Activated gamma-delta T cell (primary cell): ENCODE measurements at regions not wholly inside any gene's neighbourhood (a gene's known extent, or its start where the extent isn't known, plus 50 kb on each side); places are given as distances from the start of the nearest gene placed in this dataset.

Experiments
- DNase-seq: peaks from one replicate; lab custom pipeline; 2025; lab: John Stamatoyannopoulos, UW

DNA sequence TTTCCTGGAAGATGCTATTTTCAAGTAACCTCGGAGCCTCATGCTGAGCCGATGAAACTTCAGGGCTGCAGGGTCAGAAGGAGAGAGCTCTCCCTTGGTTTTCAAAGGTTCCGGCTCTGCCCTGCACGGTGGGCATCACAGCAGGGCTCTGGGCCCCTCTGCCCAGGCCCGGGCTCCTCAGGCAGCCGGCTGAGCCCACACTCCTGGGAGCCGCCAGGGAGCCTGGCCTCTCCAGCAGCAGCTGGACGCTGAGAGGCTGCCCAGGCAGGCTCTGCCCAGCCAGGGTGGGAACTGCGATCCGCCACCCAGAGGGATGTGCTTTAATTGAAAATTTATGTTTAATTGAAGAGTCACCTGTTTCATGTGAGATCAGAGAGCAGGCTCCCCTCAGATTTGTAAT lies 97.5 kb upstream of the MGMT start:
- no peak for DNase-seq

DNA sequence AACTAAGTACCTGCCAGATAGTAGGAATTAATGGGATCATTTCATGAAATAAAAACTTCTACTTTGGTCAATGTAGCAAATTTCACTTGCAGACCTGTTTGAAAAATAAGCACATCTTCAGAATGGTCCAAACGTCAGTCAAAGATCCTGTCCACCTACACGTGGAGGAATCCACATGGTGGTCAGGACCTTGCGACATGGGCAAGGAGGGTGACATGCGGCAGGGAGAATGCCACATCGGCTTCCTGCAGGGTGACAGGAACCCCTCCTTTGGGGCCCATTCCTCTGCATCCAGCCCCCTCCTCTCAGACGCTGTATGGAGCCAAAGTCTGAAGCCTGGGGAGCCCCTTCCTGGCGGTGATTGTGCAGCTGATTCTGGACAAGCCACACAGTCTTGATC lies 95.5 kb upstream of the MGMT start:
- no peak for DNase-seq

DNA sequence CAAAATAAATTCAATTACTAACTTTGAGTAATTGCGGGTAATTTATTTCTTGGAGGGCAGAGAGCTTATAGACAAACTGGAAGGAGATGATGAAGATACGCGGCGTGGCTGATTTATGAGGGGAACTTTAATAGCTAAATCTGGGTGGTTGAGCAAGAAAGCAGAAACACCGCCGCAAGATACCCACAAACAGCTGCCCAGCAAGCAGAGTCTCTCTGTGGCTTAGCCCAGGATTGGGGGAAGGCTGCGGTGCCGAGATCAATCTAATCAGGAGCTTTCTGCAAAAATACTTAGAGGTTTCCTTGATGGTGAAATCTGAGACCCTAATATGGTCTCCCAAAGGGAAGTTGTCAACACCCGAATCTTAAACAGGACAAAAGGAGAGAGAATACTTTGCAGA lies 94.9 kb upstream of the MGMT start:
- DNase-seq: no peak

DNA sequence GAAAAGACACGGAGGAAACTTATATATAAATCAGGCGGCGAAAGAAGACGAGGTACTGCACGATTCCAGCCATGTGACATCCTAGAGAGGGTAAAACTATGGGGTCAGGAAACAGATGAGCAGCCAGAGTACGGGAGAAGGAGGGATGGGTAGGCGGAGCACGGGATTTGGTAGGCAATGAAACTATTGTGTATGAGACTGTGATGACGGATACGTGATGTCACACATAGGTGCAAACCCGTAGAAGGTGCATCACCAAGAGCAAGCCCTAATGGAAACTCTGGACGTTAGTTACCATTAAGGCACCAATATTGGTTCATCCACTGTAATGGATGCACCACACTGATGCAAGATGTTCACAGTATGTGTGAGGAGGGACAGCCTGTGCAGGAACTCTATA lies 93.8 kb upstream of the MGMT start:
- DNase-seq: no peak

DNA sequence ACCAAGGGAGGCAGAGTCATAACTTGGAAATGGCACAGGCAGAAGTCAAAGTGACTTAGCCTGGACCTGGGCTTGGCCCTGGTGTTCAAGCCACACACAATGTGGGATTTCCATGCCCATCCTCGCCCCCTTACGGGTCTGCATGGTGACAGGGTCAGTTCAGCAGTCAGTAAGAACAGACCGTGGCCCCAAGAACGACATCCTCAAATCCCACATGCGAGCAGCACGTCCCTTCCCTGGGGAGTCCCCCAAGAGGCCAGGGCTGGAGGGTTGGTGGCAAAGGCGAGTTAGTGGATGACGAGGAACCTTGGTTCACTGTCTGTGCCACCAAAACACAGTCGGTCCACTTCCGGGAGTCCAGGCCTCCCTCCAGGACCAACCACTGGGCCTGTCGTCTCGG lies 93.3 kb upstream of the MGMT start:
- no peak for DNase-seq

DNA sequence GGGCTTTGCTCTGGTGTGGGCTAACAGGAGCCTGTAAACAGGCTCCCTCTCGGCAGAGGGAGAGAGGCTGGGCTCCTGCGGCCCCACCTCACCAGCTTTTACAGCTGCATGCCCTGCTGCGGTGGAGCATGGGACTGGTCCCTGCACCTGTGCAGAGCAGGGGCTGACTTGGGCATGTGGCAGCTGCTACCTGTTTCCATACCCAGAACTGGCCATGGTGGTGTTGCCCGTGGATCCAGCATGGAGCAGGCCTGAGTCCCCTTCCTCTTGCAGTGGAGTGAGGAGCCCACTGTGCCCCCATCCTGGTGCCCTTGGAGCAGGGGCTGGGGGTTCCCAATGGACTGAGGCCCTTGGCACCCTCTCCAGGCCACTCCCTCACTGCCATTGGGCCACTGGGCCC lies 91.9 kb upstream of the MGMT start:
- DNase-seq: no peak

DNA sequence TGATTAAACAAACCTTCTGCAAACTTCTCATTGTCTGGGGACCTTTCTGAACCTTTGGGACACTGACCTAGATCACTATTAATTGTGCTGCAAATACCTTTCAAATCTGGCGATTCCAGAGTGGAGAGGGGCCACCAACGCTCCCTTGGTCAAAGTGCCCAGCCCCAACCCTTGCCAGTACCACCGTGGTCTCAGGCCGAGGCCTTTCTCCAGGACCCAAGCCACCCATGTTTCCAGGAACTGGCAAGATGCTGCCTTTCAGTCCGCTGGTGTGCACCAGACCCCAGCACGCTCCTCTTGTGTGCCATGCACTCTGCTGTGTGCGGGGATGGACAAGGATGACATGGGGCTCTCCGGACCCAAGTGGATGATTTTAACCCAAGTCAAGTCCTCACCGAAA lies 91.1 kb upstream of the MGMT start:
- no peak for DNase-seq

DNA sequence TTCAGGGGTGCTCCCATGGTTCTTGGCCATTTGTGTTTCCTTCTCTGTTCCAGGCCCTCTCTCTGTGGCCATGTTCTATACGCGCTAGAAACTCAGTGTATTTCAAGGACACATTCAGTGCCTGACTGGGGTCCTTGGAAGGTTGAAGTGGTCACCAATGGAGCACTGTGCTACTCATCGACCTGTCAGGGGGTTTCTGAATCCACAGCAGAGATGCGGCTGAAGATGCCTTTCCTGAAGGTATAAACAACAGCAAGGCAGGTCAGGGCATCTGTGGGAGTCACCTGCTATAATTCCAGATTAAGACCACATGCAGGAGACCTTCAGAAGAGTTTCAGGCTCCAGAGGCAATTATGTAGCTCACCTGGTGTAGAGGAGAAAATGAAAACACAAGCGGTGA lies 86.8 kb upstream of the MGMT start:
- no peak for DNase-seq

DNA sequence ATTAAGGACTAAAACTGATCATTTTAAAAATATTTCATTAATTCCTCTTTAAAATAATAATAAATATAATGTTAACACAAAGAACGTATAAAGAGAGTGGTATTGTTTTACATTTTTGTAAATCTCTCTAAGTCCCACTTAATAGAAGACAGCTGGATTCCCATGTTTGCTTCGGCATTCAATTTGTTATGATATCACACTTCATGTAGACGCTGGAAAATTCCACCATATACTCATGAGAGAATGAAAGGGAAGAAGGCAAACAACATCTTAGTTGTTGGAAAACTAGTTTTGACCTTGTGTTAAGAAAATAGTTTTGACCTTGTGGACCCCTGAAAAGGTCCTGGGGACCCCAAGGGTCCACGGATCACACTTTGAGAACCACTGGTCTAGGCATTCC lies 85.3 kb upstream of the MGMT start:
- DNase-seq: no peak

DNA sequence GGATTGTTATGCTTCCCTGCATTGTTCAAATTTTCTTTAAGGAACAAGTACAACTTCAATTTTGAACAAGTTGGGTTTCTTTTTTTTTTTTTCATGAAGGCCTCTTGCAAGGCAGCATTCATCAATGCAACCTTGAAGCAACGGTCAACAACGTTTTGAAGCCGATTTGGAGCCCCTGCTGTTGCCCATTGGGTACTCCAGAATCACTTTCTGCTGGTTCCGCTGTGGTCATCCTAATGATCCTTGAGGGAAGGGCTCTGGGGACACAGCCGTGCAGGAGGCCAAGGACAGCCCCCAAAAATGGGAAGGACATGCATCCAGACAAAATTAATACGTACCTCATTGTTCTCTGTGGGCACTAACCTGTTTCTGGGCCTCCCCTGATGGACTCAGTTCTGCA lies 84.6 kb upstream of the MGMT start:
- DNase-seq: no peak

DNA sequence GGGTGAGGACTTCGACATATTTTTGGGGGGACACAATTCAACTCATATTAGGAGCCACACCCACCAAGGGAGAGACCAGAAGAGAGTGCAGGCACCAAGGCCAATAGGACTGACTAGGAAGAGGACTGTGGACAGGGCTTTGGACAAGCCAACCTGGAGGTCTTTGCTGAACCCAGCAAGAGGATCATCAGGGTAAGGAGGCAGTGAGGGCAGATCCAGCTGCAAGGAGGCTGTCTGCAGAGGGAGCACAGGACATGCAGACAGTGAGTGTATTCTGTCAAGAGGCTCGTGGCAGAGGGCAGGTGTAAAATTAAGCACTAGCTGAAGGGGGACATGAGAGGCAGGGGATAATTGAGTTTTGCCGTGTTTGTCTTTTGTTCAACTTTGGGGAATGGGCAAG lies 83.4 kb upstream of the MGMT start:
- no peak for DNase-seq

DNA sequence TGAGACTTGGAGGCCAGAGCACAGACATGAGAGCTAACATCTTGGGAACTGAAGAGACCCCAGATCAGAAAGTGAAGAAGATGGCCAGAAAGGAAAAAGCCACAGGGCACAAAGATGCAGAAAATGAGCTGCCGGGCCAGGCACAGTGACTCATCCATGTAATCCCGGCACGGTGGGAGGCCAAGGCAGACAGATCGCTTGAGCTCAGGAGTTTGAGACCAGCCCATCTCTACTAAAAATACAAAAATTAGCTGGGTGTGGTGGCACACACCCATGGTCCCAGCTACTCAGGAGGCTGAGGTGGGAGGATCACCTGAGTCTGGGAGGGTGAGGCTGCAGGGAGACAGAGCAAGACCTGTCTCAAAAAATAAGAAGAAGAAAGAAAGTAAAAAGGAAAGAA lies 81.4 kb upstream of the MGMT start:
- no peak for DNase-seq

DNA sequence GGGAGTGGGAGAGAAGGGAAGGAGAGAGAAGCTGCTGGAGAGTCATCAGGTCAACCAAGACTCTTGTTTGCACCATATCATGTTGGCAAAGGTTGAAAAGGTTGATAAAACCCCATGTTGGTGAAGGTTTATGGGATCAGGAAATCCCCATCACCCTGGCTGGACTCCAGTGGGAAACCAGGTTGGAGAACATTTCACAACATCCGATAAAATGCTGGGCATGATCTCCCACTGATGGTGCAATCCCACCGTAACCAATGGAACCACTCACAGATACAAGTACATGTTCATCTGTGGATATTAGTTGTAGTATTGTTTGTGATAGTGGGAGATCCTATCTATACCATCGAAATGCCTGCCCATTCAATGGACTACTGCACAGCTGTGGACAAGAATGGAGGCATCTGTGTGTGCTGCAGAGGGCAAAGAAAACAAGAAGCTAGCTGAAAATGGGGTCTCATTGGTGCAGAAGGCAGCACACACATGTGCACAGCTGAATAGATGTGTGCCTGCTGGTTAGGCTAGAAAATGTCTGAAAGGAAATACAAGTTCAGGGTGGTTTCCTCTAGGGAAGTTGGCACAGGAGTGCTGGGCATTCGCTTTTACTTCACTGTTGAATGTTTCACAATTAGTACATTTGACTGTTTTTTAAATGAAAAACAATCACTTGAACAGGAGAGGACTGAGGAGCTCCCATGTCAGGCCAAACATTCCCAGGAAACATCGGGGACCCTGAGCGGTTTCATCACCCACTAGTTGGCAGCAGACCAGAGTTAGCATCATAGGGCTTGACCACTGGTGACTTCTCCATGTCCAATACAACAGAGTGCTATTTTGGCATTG lies 80.4 kb upstream of the MGMT start:
- DNase-seq: no peak

DNA sequence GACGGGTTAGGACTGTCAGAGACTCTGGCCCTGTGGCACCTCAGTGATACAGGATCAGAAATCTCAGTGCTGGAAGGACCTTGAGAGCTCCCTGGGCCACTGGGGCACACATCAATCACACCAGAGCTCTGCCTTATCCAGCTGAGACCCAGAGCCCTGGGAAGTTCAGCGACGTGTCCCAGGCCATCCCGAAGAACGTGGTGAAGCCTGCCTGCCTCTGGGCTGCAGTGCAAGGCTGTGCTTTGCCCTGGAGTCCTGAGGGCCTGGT lies 79.8 kb upstream of the MGMT start:
- no peak for DNase-seq

DNA sequence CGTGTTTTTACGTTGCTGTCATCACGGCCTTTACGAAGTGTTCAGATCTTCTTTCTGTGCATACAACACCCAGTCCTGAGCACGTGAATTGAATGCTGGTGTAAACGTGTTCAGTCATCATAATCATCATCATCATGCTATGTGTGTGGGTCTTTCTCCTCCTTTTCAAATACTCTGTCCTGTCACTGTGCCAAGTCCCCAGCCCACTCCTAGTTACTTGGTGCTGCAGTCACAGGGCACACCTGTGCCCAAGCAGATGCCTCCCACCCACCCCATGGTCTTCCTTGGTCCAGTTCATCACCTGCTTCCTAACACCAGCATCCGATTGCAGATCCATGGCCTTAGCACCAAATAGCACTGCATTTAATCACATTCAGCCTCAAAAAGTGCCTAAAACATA lies 78.6 kb upstream of the MGMT start:
- DNase-seq: no peak

DNA sequence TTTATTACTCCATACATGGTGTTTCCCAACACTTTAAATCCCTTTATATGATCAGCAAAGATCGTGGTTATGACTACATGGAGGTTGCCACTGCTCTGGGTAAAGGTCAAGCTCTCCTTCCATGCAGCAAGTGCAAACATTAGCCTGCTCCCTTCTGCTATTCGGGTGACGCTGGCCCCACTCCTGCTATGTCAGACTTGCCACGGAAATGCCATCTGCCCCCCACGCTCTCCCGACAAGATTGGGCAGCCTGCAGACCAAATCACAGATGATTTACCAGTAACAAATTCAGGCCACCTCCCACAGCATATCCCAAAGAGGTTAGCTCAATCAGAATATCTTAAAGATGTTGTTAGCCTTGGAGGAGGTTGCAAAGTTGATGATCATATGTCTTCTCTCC lies 77.8 kb upstream of the MGMT start:
- no peak for DNase-seq

DNA sequence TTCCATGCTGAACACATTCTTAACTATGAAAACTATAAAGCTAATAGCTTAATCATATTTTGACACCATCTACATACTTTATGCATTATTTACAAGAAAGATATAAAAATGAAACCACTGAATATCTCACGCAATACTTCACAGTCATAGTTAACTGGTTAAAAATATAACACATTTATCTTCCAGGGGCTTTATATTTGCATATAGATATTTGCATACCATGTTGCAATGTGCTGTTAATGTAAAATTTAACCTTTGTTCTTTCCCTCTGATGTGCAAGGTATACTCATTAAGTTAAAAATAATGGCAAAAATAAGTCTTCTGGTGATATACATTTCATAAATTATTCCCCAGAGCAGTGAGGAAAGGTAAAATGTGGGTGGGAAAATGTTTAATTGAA lies 76.9 kb upstream of the MGMT start:
- no peak for DNase-seq

DNA sequence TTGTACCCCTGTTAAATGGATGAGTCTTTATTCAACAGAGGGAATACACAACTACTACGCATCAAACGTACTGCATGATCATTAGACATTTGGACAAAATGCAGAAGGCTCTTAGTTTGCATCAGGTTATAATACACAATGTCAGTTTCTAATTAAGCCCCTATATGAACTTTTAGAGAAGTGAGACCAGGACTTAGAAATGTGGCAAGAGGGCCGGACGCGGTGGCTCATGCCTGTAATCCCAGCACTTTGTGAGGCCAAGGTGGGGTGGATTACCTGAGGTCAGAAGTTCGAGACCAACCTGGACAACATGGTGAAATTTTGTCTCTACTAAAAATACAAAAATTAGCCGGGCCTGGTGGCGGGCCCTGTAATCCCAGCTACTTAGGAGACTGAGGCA lies 76.3 kb upstream of the MGMT start:
- no peak for DNase-seq

DNA sequence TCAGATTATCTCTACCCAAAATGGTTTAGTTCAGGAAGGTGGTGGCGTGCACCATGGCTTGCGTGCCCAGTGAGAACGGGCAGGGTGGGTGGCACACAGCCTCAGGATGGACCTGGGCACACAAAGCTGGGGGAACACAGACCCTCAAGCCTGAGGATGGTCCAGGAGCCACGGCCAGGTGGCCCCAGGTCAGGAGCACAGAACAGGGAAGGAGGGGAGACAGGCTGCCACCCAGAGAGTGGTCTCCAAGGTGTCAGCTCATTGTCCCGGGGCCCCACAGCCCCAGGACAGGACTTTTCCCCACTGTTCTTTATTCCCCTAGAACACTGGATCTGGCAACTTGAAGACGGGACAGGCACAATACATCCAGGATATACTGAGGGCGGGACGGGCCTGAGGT lies 75.6 kb upstream of the MGMT start:
- DNase-seq: no peak

DNA sequence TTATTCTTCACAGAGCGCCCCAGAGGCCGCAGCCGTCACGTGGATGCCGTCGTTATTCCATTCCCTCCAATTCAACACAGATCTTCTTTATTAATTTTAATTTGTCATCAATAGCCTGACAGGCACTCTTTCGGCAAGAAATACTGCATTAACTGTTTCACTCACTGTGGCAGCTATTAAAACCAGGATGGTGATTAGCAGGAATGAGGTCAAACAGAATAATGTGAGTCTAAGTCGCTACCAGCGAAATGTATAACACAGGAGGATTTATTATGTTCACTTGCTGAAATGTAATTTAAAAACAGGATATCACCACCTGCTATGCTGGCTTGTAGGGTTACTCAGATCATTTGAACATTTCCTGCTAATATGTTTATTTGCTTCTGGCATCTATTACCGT lies 74.2 kb upstream of the MGMT start:
- DNase-seq: no peak

DNA sequence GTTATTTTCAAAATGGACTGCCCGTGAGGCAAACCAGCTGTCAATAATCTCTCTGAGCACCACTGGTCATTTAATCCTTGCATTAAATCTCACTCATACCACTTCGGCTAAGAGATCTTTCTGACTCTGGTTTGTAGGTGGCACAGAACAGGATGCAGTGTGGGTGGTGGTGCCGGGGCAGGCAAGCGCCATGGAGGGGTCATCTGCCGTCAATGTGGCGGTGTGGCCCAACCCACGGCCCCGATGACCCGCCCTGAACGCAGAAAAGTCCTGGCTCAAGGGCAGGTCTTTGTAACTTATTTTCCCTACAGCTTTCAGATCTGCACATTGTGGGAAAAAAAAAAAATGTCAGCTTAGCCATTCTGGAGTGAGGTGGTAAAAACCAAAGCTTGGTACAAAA lies 73.2 kb upstream of the MGMT start:
- DNase-seq: no peak

DNA sequence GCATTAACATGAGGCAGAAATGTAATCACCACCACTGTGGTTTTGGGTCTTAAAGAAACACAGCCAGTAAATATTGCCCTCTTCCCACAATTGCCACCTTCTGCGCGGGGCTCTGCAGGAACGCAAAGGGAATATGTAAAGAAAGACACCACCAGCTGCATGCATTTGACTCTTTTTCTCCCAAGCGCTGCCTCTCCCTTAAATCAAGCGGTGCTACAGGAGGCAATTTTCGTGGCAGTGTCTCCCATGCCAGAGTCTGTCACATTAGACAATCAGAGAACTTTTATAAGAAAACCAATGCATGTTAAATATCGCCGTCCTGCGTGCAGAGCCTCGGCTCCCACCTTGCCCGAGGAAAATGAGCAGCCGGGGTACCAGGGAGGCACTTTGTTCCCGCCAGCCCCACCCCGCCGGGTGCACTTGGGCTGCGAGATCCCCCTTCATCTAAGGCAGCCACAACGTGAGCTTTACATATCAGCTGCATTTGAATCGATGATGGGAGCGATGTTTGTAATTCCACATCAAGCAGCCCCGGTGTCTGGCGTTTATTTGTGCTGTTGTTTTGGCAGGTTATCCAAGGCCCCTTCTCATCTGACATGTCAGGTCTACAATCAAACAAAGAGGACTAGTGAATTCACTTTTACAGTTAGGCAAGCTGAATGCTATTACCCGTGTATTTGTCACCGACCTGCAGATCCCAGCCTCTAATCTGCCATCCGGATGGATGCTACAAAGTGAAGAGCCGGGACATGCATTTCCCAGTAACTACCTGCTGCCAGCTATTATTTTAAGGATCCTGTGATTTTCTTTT lies 72.3 kb upstream of the MGMT start:
- no peak for DNase-seq

DNA sequence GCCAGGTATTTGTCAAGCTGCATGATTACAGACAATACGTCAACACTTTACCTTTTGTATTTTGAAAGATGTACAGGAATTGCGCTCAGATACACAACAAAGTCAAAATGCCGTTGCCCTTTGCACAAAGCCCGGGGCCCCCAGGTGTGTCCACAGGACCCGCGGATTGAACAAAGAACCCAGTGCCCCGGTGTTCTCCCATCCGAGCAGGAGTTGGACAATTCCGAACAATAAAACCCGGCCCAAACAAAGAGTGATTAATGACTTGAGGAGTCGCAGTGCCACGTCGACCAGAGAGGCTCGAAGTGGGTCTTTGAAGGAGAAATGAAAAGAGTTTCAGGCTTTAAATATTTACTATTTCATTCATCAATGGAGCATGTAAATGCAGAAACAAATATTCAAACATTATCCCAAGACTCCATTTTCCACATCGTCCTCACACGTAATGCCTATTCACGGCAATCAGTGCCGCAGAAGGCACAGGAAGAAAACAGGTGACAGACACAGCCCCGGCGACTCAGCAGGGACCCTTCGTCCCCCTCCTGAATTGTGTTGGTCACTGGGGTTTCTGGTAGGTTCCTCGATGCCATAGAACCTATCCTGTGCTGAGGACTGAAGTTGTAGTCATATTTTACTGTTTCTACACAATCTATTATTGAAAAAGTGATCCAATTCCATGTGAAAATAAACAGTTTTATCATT lies 70.9 kb upstream of the MGMT start:
- DNase-seq: no peak
